Osteocyte (in vitro differentiated cells): ENCODE measurements at regions not wholly inside any gene's neighbourhood (a gene's known extent, or its start where the extent isn't known, plus 50 kb on each side); places are given as distances from the start of the nearest gene placed in this dataset.
"Not testable (repeated sequence)": the region's sequence is repeated elsewhere in the genome, so short reads cannot be mapped to it uniquely, and the experiment has no call there.

Experiments
- DNase-seq: peaks from one replicate; pipeline ENCODE4 v3.0.0; 2021; ENCODE audit warnings: mixed read lengths; ENCODE audit not compliant: unreplicated experiment; ENCODE audit errors: extremely low spot score
- H3K27ac Mint-ChIP-seq: one replicate; pipeline ENCODE4 v1.8.0; 2021; ENCODE audit warnings: mild to moderate bottlenecking, mixed read lengths; ENCODE audit not compliant: unreplicated experiment
- H3K27me3 Mint-ChIP-seq: one replicate; pipeline ENCODE4 v1.8.0; 2021; ENCODE audit warnings: mixed read lengths; ENCODE audit not compliant: unreplicated experiment
- H3K36me3 Mint-ChIP-seq: one replicate; pipeline ENCODE4 v1.8.0; 2021; ENCODE audit warnings: mixed read lengths; ENCODE audit not compliant: unreplicated experiment
- H3K4me1 Mint-ChIP-seq: one replicate; pipeline ENCODE4 v1.8.0; 2021; ENCODE audit warnings: mixed read lengths; ENCODE audit not compliant: unreplicated experiment
- H3K4me3 Mint-ChIP-seq: one replicate; pipeline ENCODE4 v1.8.0; 2021; ENCODE audit warnings: mild to moderate bottlenecking, moderate library complexity, mixed read lengths; ENCODE audit not compliant: unreplicated experiment
- H3K9me3 Mint-ChIP-seq: one replicate; pipeline ENCODE4 v1.8.0; 2021; ENCODE audit warnings: mixed read lengths; ENCODE audit not compliant: unreplicated experiment
- TF ChIP-seq, protein P1 (sequence below): fragments of 200-600 bp; sonication (generic); IDR thresholded peaks from 2 replicates; pipeline ENCODE4 v1.5.0; 2021; ENCODE audit warnings: antibody characterized with exemption, mild to moderate bottlenecking, moderate library complexity

DNA sequence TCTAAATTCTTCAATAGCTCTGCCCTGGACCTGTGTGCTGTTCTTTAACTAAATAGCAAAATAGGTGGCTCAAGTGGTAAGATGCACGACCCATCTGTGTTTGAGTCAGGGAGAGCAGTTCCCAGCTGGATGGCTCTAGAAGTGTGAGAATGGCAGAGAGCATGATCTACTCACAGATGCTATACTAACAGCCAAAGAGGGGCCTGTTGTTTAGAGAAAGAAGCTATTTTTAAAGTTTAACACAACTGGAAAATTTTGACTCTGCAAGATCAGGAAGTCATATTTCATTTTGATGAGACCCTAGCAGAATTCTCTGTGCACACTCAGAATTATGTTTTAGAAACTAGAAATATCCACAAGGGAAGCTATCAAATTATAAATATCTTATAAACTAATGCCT lies 87.4 kb upstream of the PIP4K2A start:
- TF ChIP-seq, protein P1, sequence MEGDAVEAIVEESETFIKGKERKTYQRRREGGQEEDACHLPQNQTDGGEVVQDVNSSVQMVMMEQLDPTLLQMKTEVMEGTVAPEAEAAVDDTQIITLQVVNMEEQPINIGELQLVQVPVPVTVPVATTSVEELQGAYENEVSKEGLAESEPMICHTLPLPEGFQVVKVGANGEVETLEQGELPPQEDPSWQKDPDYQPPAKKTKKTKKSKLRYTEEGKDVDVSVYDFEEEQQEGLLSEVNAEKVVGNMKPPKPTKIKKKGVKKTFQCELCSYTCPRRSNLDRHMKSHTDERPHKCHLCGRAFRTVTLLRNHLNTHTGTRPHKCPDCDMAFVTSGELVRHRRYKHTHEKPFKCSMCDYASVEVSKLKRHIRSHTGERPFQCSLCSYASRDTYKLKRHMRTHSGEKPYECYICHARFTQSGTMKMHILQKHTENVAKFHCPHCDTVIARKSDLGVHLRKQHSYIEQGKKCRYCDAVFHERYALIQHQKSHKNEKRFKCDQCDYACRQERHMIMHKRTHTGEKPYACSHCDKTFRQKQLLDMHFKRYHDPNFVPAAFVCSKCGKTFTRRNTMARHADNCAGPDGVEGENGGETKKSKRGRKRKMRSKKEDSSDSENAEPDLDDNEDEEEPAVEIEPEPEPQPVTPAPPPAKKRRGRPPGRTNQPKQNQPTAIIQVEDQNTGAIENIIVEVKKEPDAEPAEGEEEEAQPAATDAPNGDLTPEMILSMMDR = no peak
- Mint-ChIP-seq H3K27me3 (no peaks in the 10 kb centered on the region), H3K9me3 (peaks cover 3% of the 10 kb centered on the region), H3K36me3 (no peaks in the 10 kb centered on the region), H3K4me3 (no peak overlapping the region), H3K27ac (peak overlapping the region; percentile 16), H3K4me1 (peaks cover 52% of the 10 kb centered on the region)
- DNase-seq = no peak

DNA sequence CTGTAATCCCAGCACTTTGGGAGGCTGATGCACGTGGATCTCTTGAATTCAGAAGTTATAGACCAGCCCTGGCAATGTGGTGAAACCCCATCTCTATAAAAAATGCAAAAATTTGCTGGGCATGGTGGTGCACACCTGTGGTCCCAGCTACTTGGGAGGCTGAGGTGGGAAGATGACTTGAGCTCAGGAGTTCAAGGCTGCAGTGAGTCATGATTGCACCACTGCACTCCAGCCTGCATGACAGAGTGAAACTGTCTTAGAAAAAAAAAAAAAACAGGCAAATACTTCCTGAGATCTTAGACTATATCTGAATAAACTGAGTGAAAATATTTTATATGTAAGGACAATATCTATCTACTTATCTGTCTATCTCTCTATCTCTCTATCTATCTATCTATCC lies 83.4 kb upstream of the PIP4K2A start:
- not testable (repeated sequence) for H3K4me3 Mint-ChIP-seq, H3K9me3 Mint-ChIP-seq, H3K27ac Mint-ChIP-seq, H3K27me3 Mint-ChIP-seq, DNase-seq, H3K36me3 Mint-ChIP-seq
- H3K4me1 Mint-ChIP-seq = peaks cover 12% of the 10 kb centered on the region

DNA sequence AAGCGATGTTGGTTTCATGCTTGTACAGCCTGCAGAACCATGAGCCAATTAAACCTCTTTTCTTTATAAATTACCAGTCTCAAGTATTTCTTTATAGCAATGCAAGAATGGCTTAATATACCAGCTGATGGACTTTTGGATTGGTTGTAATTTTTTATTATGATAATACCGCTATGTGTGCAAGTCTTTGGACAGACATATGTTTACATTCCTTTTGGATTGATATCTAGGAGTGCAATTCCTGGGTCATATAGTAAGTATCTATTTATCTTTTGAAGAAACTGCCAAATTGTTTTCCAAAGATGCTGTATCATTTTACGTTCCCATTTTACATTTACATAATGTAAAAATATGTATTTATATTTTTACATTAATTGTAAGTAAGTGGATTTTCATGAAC lies 81.2 kb upstream of the PIP4K2A start:
- TF ChIP-seq, protein P1 = no peak
- Mint-ChIP-seq H3K36me3 (no peaks in the 10 kb centered on the region), H3K9me3 (peaks cover 3% of the 10 kb centered on the region), H3K27me3 (no peaks in the 10 kb centered on the region), H3K27ac (no peak overlapping the region), H3K4me1 (peaks cover 5% of the 10 kb centered on the region), H3K4me3 (no peak overlapping the region)
- no peak for DNase-seq

DNA sequence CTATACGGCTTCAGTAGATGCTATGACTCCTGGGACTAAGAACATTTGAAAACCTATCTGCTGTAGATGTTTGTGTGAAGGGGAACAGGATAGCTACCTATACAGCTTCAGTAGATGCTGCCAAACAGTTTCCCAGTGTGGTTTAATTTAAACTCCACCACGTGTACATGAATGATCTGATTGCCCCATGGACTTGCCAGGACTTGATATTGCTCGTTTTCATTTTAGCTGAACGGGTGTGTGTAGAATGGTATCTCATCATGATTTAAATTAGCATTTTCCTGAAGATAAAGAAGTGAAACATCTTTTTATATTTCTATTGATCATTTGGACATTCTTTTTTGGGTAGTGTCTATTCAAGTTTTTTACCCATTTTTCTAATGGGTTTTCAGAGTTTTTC lies 77.8 kb upstream of the PIP4K2A start:
- DNase-seq = no peak
- Mint-ChIP-seq H3K4me3 (no peak overlapping the region), H3K9me3 (peaks cover 12% of the 10 kb centered on the region), H3K27ac (no peak overlapping the region), H3K36me3 (no peaks in the 10 kb centered on the region), H3K27me3 (no peaks in the 10 kb centered on the region), H3K4me1 (peaks cover 5% of the 10 kb centered on the region)
- TF ChIP-seq, protein P1 = no peak

DNA sequence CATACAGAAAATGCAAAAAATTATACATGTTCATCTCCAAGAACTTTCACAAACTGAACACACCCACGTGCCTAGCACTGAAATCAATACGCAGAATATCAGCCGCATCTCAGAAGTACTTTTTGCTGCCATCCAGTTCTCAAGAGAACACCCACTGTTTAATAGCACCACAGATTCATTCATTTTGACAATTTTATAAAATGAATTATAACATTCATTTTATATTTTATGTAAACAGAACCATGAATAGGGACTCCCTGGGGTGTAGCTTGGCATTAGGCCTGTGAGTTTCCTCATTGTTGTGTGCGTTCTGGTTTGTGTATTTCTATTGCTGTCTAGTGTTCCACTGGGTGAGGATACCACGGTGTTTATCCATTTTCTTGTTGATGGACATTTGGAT lies 77.3 kb upstream of the PIP4K2A start:
- Mint-ChIP-seq H3K27ac (no peak overlapping the region), H3K9me3 (peaks cover 12% of the 10 kb centered on the region), H3K36me3 (no peaks in the 10 kb centered on the region), H3K4me1 (peaks cover 5% of the 10 kb centered on the region), H3K27me3 (no peaks in the 10 kb centered on the region), H3K4me3 (no peak overlapping the region)
- DNase-seq = no peak
- TF ChIP-seq, protein P1 = no peak

DNA sequence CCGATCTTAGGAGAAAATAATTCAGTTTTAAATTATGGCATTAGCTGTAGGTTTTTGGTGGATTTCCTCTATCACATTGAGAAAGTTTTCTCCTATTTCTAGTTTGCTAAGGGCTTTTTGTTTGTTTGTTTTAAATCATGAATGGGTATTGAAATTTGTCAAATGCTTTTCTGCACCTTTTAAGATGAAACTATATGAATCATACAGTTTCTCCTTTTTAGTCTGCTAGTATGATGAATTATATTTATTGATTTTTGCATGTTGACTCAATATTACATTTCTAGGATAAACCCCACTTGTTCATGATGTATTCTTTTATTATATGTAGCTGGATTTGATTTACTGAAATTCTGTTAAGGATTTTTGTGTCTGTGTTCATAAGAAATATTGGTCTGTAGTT lies 70.3 kb upstream of the PIP4K2A start:
- Mint-ChIP-seq H3K36me3 (peaks cover 2% of the 10 kb centered on the region), H3K9me3 (peaks cover 4% of the 10 kb centered on the region), H3K27me3 (peaks cover 6% of the 10 kb centered on the region), H3K4me1 (peaks cover 4% of the 10 kb centered on the region), H3K4me3 (no peak overlapping the region), H3K27ac (no peak overlapping the region)
- TF ChIP-seq, protein P1 = no peak
- no peak for DNase-seq
